H1 (cell line): ENCODE measurements at regions not wholly inside any gene's neighbourhood (a gene's known extent, or its start where the extent isn't known, plus 50 kb on each side); places are given as distances from the start of the nearest gene placed in this dataset.

Experiments
- CTCF ChIA-PET: fragments of 300-600 bp; sonication (Branson Sonifier 250); formaldehyde crosslinking; loops from one replicate; lab custom pipeline; 2021; ENCODE audit not compliant: partially characterized antibody; lab: Charles Lee
- POLR2A ChIA-PET: fragments of 300-600 bp; sonication (Branson Sonifier 250); formaldehyde crosslinking; loops from one replicate; lab custom pipeline; 2021; ENCODE audit warnings: inconsistent platforms; ENCODE audit not compliant: partially characterized antibody; lab: Charles Lee
- DNase-seq, 2 experiments: peaks; one replicate each; pipeline versions ENCODE4 v3.0.0 to v3.0.0-alpha.2; 2010 to 2022; ENCODE audit warnings: low spot score in 2 of 2, low read depth in 1 of 2, mixed read lengths in 1 of 2
- FAIRE-seq: peaks from 2 replicates; lab custom pipeline; 2011; peaks lifted over from hg19 to GRCh38; lab: Jason Lieb, UNC
- H2AFZ ChIP-seq: 2 replicates; pipeline ENCODE4 v1.8.1; 2012; ENCODE audit warnings: low read length, inconsistent platforms
- H2AK5ac ChIP-seq: 2 replicates; pipeline ENCODE4 v1.6.1; 2013; ENCODE audit warnings: low read depth, low read length
- H2BK120ac ChIP-seq: replicated peaks from 2 replicates; pipeline ENCODE3; 2013; ENCODE audit warnings: low read depth, low read length, inconsistent platforms
- H2BK12ac ChIP-seq: 2 replicates; pipeline ENCODE4 v1.6.1; 2013; ENCODE audit warnings: low read depth, low read length
- H2BK15ac ChIP-seq: 2 replicates; pipeline ENCODE4 v1.6.1; 2013; ENCODE audit warnings: low read length
- H2BK20ac ChIP-seq: 2 replicates; pipeline ENCODE4 v1.6.1; 2013; ENCODE audit warnings: low read length
- H2BK5ac ChIP-seq: 2 replicates; pipeline ENCODE4 v1.6.1; 2013; ENCODE audit warnings: low read depth, low read length
- H3K14ac ChIP-seq: 2 replicates; pipeline ENCODE4 v1.6.1; 2013; ENCODE audit warnings: inconsistent platforms; ENCODE audit not compliant: insufficient read length
- H3K18ac ChIP-seq: 2 replicates; pipeline ENCODE4 v1.6.1; 2013; ENCODE audit warnings: low read length; ENCODE audit errors: extremely low read depth
- H3K23ac ChIP-seq: 2 replicates; pipeline ENCODE4 v1.6.1; 2013; ENCODE audit warnings: inconsistent platforms; ENCODE audit not compliant: insufficient read length
- H3K23me2 ChIP-seq: 2 replicates; pipeline ENCODE4 v1.6.1; 2013; ENCODE audit warnings: low read depth, low read length
- H3K27ac ChIP-seq: 2 replicates; pipeline ENCODE4 v1.6.1; 2011; ENCODE audit warnings: low read depth, low read length, inconsistent platforms
- H3K27me3 ChIP-seq, 4 experiments: replicated peaks in 1 of 4; 1 replicate in 1 of 4; 2 replicates in 3 of 4; pipeline versions ENCODE4 v1.6.1 to v1.8.1; 2011 to 2013; ENCODE audit warnings: low read length in 3 of 4, mild to moderate bottlenecking in 3 of 4, inconsistent platforms in 2 of 4, mixed read lengths in 2 of 4, moderate library complexity in 1 of 4; ENCODE audit not compliant: control insufficient read depth in 3 of 4, insufficient read depth in 3 of 4; ENCODE audit errors: extremely low read depth in 1 of 4
- H3K36me3 ChIP-seq, 4 experiments: 2 replicates each; pipeline versions ENCODE4 v1.6.1 to v1.8.1; 2011 to 2013; ENCODE audit warnings: mild to moderate bottlenecking in 4 of 4, low read length in 3 of 4, moderate library complexity in 2 of 4, control low read depth in 1 of 4, inconsistent platforms in 1 of 4; ENCODE audit not compliant: insufficient read depth in 4 of 4, control insufficient read depth in 2 of 4
- H3K4ac ChIP-seq: replicated peaks from 2 replicates; pipeline ENCODE3; 2013; ENCODE audit warnings: low read length, low read depth, mixed read lengths, inconsistent platforms; ENCODE audit not compliant: insufficient read length
- H3K4me1 ChIP-seq, 4 experiments: replicated peaks in 1 of 4; 1 replicate in 1 of 4; 2 replicates in 3 of 4; pipeline versions ENCODE4 v1.6.1 to v1.8.1; 2011 to 2013; ENCODE audit warnings: low read length in 3 of 4, inconsistent platforms in 2 of 4, mixed read lengths in 1 of 4; ENCODE audit not compliant: insufficient read depth in 4 of 4, control insufficient read depth in 3 of 4
- H3K4me2 ChIP-seq, 2 experiments: 2 replicates each; pipeline versions ENCODE4 v1.6.1 to v1.8.1; 2011 to 2013; ENCODE audit warnings: low read depth in 2 of 2, low read length in 2 of 2, control low read depth in 1 of 2, inconsistent platforms in 1 of 2, mild to moderate bottlenecking in 1 of 2; ENCODE audit not compliant: insufficient read depth in 1 of 2
- H3K4me3 ChIP-seq, 4 experiments: fragments of 200-600, 300-600 bp in 1 of 4; sonication (generic), shearing (Covaris generic), sonication (Bioruptor Twin) in 1 of 4; 2 replicates each; pipeline versions ENCODE4 v1.5.1 to v1.8.1; 2011 to 2016; ENCODE audit warnings: low read length in 4 of 4, low read depth in 3 of 4, control low read depth in 2 of 4, inconsistent platforms in 2 of 4, mild to moderate bottlenecking in 2 of 4, mixed read lengths in 1 of 4, moderate library complexity in 1 of 4; ENCODE audit not compliant: insufficient read depth in 2 of 4; ENCODE audit errors: extremely low read depth in 1 of 4
- H3K56ac ChIP-seq: replicated peaks from 2 replicates; pipeline ENCODE3; 2013; ENCODE audit warnings: low read depth, mild to moderate bottlenecking, mixed read lengths, low read length, inconsistent platforms; ENCODE audit not compliant: insufficient read length
- H3K79me1 ChIP-seq: 2 replicates; pipeline ENCODE4 v1.6.1; 2013; ENCODE audit warnings: low read depth, low read length, control low read depth
- H3K79me2 ChIP-seq, 2 experiments: 2 replicates each; pipeline versions ENCODE4 v1.6.1 to v1.8.1; 2012 to 2013; ENCODE audit warnings: low read length in 2 of 2, mild to moderate bottlenecking in 2 of 2, inconsistent platforms in 1 of 2; ENCODE audit not compliant: insufficient read depth in 2 of 2, control insufficient read depth in 1 of 2
- H3K9ac ChIP-seq, 4 experiments: replicated peaks in 1 of 4; 1 replicate in 1 of 4; 2 replicates in 3 of 4; pipeline versions ENCODE4 v1.6.1 to v1.8.1; 2011 to 2013; ENCODE audit warnings: low read depth in 3 of 4, low read length in 3 of 4, control low read depth in 2 of 4, mild to moderate bottlenecking in 2 of 4, moderate library complexity in 2 of 4, inconsistent platforms in 1 of 4; ENCODE audit errors: extremely low read depth in 1 of 4
- H3K9me3 ChIP-seq, 2 experiments: 2 replicates each; pipeline versions ENCODE4 v1.6.1 to v1.8.1; 2012 to 2013; ENCODE audit warnings: mild to moderate bottlenecking in 2 of 2, moderate library complexity in 2 of 2, control low read depth in 1 of 2, inconsistent platforms in 1 of 2, low read depth in 1 of 2, low read length in 1 of 2, mixed read lengths in 1 of 2; ENCODE audit not compliant: insufficient read depth in 2 of 2
- H4K20me1 ChIP-seq, 2 experiments: replicated peaks in 1 of 2; 2 replicates each; pipeline versions ENCODE3 to v1.8.1; 2011 to 2013; ENCODE audit warnings: inconsistent platforms in 2 of 2, low read length in 2 of 2, mild to moderate bottlenecking in 1 of 2; ENCODE audit not compliant: insufficient read depth in 2 of 2, control insufficient read depth in 1 of 2
- H4K5ac ChIP-seq: 2 replicates; pipeline ENCODE4 v1.6.1; 2013; ENCODE audit warnings: low read length, low read depth, mixed read lengths, inconsistent platforms; ENCODE audit not compliant: insufficient read length
- H4K8ac ChIP-seq: 2 replicates; pipeline ENCODE4 v1.8.0; 2013; ENCODE audit warnings: mild to moderate bottlenecking, moderate library complexity, low read length, inconsistent platforms; ENCODE audit not compliant: insufficient read depth; ENCODE audit errors: extremely low read depth
- H4K91ac ChIP-seq: replicated peaks from 2 replicates; pipeline ENCODE3; 2013; ENCODE audit warnings: low read length, mixed read lengths, inconsistent platforms; ENCODE audit not compliant: insufficient read length
- ASH2L ChIP-seq: fragments of 200-600, 300-600 bp; sonication (generic); IDR thresholded peaks from one replicate; pipeline ENCODE4 v1.7.1; 2017; ENCODE audit warnings: low read length
- BACH1 ChIP-seq: IDR thresholded peaks from 2 replicates; pipeline ENCODE4 v1.6.1; 2012; ENCODE audit warnings: low read length, improper control_type of control experiment
- CBX8 ChIP-seq: fragments of 300-800, 300-1000 bp; sonication (generic); IDR thresholded peaks from 2 replicates; pipeline ENCODE4 v1.7.1; 2016; ENCODE audit warnings: low read depth, low read length, borderline replicate concordance
- CREB1 ChIP-seq: IDR thresholded peaks from 2 replicates; pipeline ENCODE4 v1.6.1; 2012; ENCODE audit warnings: inconsistent platforms
- CTCF ChIP-seq, 3 experiments: IDR thresholded peaks; 1 replicate in 2 of 3; 2 replicates in 1 of 3; pipeline versions ENCODE4 v1.5.1 to v1.6.1; 2011; ENCODE audit warnings: low read length in 3 of 3, mild to moderate bottlenecking in 3 of 3, inconsistent platforms in 2 of 3, low read depth in 1 of 3, moderate library complexity in 1 of 3; ENCODE audit not compliant: insufficient read depth in 1 of 3; ENCODE audit errors: control extremely low read depth in 1 of 3
- HDAC2 ChIP-seq, 2 experiments: fragments of 300-600 bp in 1 of 2; sonication (generic) in 1 of 2; IDR thresholded peaks; 2 replicates each; pipeline ENCODE4 v1.6.1; 2011 to 2012; ENCODE audit warnings: low read depth in 2 of 2, low read length in 2 of 2, mild to moderate bottlenecking in 2 of 2, moderate library complexity in 2 of 2, borderline replicate concordance in 1 of 2, inconsistent platforms in 1 of 2
- JUN ChIP-seq: IDR thresholded peaks from 2 replicates; pipeline ENCODE4 v1.6.1; 2011; ENCODE audit warnings: low read depth, mild to moderate bottlenecking, improper control_type of control experiment, low read length
- KDM1A ChIP-seq: fragments of 200-600, 300-600 bp; sonication (generic); IDR thresholded peaks from 2 replicates; pipeline ENCODE4 v1.7.1; 2016; ENCODE audit warnings: mild to moderate bottlenecking, low read length, borderline replicate concordance
- NANOG ChIP-seq: IDR thresholded peaks from 2 replicates; pipeline ENCODE4 v1.6.1; 2011; ENCODE audit warnings: low read length, low read depth, mild to moderate bottlenecking, inconsistent platforms; ENCODE audit not compliant: insufficient read depth, poor library complexity, severe bottlenecking
- SUZ12 ChIP-seq: fragments of 200-600 bp; sonication (generic); IDR thresholded peaks from 2 replicates; pipeline ENCODE4 v1.6.1; 2012; ENCODE audit warnings: mild to moderate bottlenecking, inconsistent platforms, low read length, moderate library complexity, mixed read lengths
- WGBS, 2 experiments: shearing (Covaris generic) in 1 of 2; methylation state at CpG; one replicate each; pipeline versions ENCODE4 v1.1.6 to v1.1.7; 2013 to 2015; ENCODE audit warnings: low lambda C conversion rate in 2 of 2, mixed read lengths in 2 of 2, inconsistent platforms in 1 of 2, low coverage in 1 of 2, missing lambda C conversion rate in 1 of 2; ENCODE audit not compliant: insufficient replicate concordance in 2 of 2, insufficient coverage in 1 of 2, insufficient read length in 1 of 2; ENCODE audit errors: extremely low coverage in 1 of 2, missing lambda C conversion rate in 1 of 2; 5-methylcytosine and 5-hydroxymethylcytosine counted together

GRCh38 chr2:204223046-204223445 lies 286.5 kb downstream of the ICOS start:
- no peak for FAIRE-seq
- no peak overlapping the region for H4K8ac ChIP-seq
- CTCF ChIA-PET = interaction anchor here (1.0 to 1.9 kb wide), 5 partner anchors 27 to 151 kb away, joined by 3 to 5 read pairs (median 3); no protein-coding TSS in a partner anchor

More at GRCh38 chr2:204223046-204223445, 286.5 kb downstream of the ICOS start:
- Histone ChIP-seq H2BK12ac (no peak overlapping the region), H2BK5ac (no peak overlapping the region), H4K20me1 (no peaks in the 10 kb centered on the region), H2BK15ac (no peak overlapping the region), H3K9ac (no peak overlapping the region), H2BK20ac (no peak overlapping the region), H2BK120ac (no peak overlapping the region), H3K9me3 (0 out of 4 replicates have a peak, but pooled peaks cover under 1 to 2% of the 10 kb centered on the region in 2 experiments), H2AK5ac (no peak overlapping the region), H4K91ac (no peak overlapping the region), H4K5ac (no peak overlapping the region), H3K4me2 (no peak overlapping the region), H3K4me3 (no peak overlapping the region), H3K27me3 (peaks cover 0 to 22% (median 15%) of the 10 kb centered on the region in 4 experiments; a peak in 5 of 7 replicates), H3K36me3 (no peaks in the 10 kb centered on the region)
- 84% methylated on average over 6 of the region's 6 CpGs; no CpG with 5 or more reads in 1 of the 2 experiments for WGBS, 2 experiments
- TF ChIP-seq JUN (no peak), CTCF (IDR thresholded peaks at IDR 0.05; ENCODE audit: control extremely low read depth in 1 of 3, insufficient read depth in 1 of 3, low read depth in 1 of 3, low read length in 3 of 3) (no peak), CREB1 (no peak), HDAC2 (IDR thresholded peaks at IDR 0.05; ENCODE audit: borderline replicate concordance in 1 of 2, low read depth in 2 of 2, low read length in 2 of 2) (no peak), NANOG (no peak), ASH2L (no peak), SUZ12 (no peak), CBX8 (no peak), BACH1 (no peak), KDM1A (no peak)
- TF ChIP-seq, all 59 proteins: peak for 0
- no peak overlapping the region for H3K23ac ChIP-seq
- H3K4me1 ChIP-seq = no peaks in the 10 kb centered on the region
- H3K79me1 ChIP-seq = no peaks in the 10 kb centered on the region
- H2AFZ ChIP-seq = no peak overlapping the region
- no peak overlapping the region for H3K27ac ChIP-seq
- POLR2A ChIA-PET = no interaction called here
- no peak overlapping the region for H3K56ac ChIP-seq
- DNase-seq = no peak
- no peak overlapping the region for H3K4ac ChIP-seq
- H3K18ac ChIP-seq = no peak overlapping the region; the same call in 1 of the 2 replicates
- H3K79me2 ChIP-seq = no peaks in the 10 kb centered on the region
- H3K14ac ChIP-seq = no peak overlapping the region
- no peaks in the 10 kb centered on the region for H3K23me2 ChIP-seq
